NCI-H1436 (cell line): ENCODE measurements at regions not wholly inside any gene's neighbourhood (a gene's known extent, or its start where the extent isn't known, plus 50 kb on each side); places are given as distances from the start of the nearest gene placed in this dataset.

Experiments
- DNase-seq: peaks from one replicate; lab custom pipeline; 2025; lab: John Stamatoyannopoulos, UW

GRCh38 chr2:217064234-217065011 lies 204.6 kb upstream of the TNP1 start:
- DNase-seq: no peak

- DNase-seq: no peak
These were observed 203.4 kb upstream of the TNP1 start for GRCh38 chr2:217063238-217063755.

- no peak for DNase-seq
These were observed 202.9 kb upstream of the TNP1 start for GRCh38 chr2:217062768-217063167.

GRCh38 chr2:217061916-217062505 lies 202.1 kb upstream of the TNP1 start:
- DNase-seq: no peak

GRCh38 chr2:217060951-217061547 lies 201.2 kb upstream of the TNP1 start:
- no peak for DNase-seq

GRCh38 chr2:217060516-217060915 lies 200.7 kb upstream of the TNP1 start:
- DNase-seq: no peak

GRCh38 chr2:217058791-217059755 lies 199.2 kb upstream of the TNP1 start:
- peak; percentile 21 for DNase-seq

- DNase-seq: no peak
These were observed 197.9 kb upstream of the TNP1 start for GRCh38 chr2:217057773-217058172.

GRCh38 chr2:217055624-217056023 lies 195.8 kb upstream of the TNP1 start:
- no peak for DNase-seq

GRCh38 chr2:217054791-217055190 lies 194.9 kb upstream of the TNP1 start:
- DNase-seq: peak; percentile 49

- no peak for DNase-seq
These were observed 193.2 kb upstream of the TNP1 start for GRCh38 chr2:217052856-217053577.

GRCh38 chr2:217051416-217051815 lies 191.6 kb upstream of the TNP1 start:
- no peak for DNase-seq

- no peak for DNase-seq
These were observed 190.1 kb upstream of the TNP1 start for GRCh38 chr2:217049956-217050355.

- DNase-seq: no peak
These were observed 189.6 kb upstream of the TNP1 start for GRCh38 chr2:217049422-217049821.

GRCh38 chr2:217048730-217049129 lies 188.9 kb upstream of the TNP1 start:
- no peak for DNase-seq

- DNase-seq: no peak
These were observed 187.8 kb upstream of the TNP1 start for GRCh38 chr2:217047631-217048030.

- DNase-seq: no peak
These were observed 187.3 kb upstream of the TNP1 start for GRCh38 chr2:217047209-217047608.

- no peak for DNase-seq
These were observed 186.0 kb upstream of the TNP1 start for GRCh38 chr2:217045700-217046475.

GRCh38 chr2:217040099-217040498 lies 180.2 kb upstream of the TNP1 start:
- DNase-seq: no peak

- DNase-seq: no peak
These were observed 178.1 kb upstream of the TNP1 start for GRCh38 chr2:217038001-217038400.
